Testis (tissue), 2 donors: ENCODE measurements at regions not wholly inside any gene's neighbourhood (a gene's known extent, or its start where the extent isn't known, plus 50 kb on each side); places are given as distances from the start of the nearest gene placed in this dataset.

Experiments
- POLR2A ChIP-seq: fragments of 450-650 bp; IDR thresholded peaks from one replicate; pipeline ENCODE4 v1.6.1; 2017; ENCODE audit warnings: antibody characterized with exemption, mild to moderate bottlenecking, moderate library complexity
- TF ChIP-seq, protein P1 (sequence below), 3 experiments: fragments of 450-650 bp in 2 of 3; fragments of 200-600 bp in 1 of 3; sonication (generic) in 1 of 3; IDR thresholded peaks; one replicate each; pipeline ENCODE4 v1.5.1; 2016 to 2019; ENCODE audit warnings: antibody characterized with exemption in 3 of 3, mild to moderate bottlenecking in 2 of 3, moderate library complexity in 1 of 3

DNA sequence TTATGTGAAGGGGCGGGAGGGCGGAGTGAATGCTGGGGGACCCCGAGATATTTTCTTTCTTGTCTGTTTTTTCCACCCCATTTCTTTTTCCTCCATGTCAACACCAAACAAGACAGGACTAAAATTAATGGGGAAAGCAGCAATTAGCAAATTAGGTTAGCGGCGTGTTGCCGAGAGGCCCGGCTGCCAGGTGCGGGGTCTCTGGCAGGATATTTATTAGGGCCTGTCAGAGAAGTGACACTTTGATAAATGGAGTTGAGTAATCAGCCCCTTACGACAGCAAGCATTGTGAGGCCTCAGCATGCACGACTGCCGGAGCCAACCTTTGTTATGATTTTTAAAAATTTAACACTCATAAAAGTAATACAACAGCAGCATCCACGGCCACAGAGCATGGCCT is 193.8 kb downstream of the DHX35 start:
- TF ChIP-seq, protein P1, sequence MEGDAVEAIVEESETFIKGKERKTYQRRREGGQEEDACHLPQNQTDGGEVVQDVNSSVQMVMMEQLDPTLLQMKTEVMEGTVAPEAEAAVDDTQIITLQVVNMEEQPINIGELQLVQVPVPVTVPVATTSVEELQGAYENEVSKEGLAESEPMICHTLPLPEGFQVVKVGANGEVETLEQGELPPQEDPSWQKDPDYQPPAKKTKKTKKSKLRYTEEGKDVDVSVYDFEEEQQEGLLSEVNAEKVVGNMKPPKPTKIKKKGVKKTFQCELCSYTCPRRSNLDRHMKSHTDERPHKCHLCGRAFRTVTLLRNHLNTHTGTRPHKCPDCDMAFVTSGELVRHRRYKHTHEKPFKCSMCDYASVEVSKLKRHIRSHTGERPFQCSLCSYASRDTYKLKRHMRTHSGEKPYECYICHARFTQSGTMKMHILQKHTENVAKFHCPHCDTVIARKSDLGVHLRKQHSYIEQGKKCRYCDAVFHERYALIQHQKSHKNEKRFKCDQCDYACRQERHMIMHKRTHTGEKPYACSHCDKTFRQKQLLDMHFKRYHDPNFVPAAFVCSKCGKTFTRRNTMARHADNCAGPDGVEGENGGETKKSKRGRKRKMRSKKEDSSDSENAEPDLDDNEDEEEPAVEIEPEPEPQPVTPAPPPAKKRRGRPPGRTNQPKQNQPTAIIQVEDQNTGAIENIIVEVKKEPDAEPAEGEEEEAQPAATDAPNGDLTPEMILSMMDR (IDR thresholded peaks at IDR 0.05): no peak
- TF ChIP-seq POLR2A: no peak
